ENCODE measurements at regions not wholly inside any gene's neighbourhood (a gene's known extent, or its start where the extent isn't known, plus 50 kb on each side); places are given as distances from the start of the nearest gene placed in this dataset.

GRCh38 chr9:25284365-25284764 lies 393.9 kb downstream of the TUSC1 start:
- TF ChIP-seq GATA1 (IDR thresholded peaks at IDR 0.05; ENCODE audit: low read depth, low read length) (no peak), POLR2A (IDR thresholded peaks at IDR 0.05; ENCODE audit: low read length) (no peak)
- DNase-seq, result no peak

DNA sequence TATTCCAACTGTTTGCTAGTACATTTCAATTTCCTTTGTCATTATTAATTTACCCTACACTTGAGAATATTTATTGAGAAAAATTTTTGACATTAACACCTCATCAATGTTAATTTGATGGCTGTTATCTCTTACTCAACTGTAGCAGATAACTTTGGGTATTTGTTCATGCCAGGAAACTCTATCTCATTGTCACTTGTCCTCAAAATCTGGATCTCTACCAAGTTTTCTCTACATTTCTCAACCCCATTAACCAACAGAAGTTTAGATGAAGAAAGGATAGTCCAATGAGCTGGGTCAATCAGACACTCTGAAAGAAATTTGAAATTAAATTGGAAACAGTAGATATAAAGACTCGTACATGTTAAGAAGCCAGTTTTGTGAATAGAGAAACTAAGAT lies 395.3 kb downstream of the TUSC1 start:
- DNase-seq, result no peak

GRCh38 chr9:25261445-25261844 lies 416.8 kb downstream of the TUSC1 start:
- no peak for DNase-seq
- TF ChIP-seq GATA1 (IDR thresholded peaks at IDR 0.05; ENCODE audit: low read depth, low read length), result no peak
- no peak for TF ChIP-seq POLR2A (IDR thresholded peaks at IDR 0.05; ENCODE audit: low read length)

More for the DNA sequence above, 395.3 kb downstream of the TUSC1 start:
- TF ChIP-seq POLR2A (IDR thresholded peaks at IDR 0.05; ENCODE audit: low read length), result no peak
- no peak for TF ChIP-seq GATA1 (IDR thresholded peaks at IDR 0.05; ENCODE audit: low read depth, low read length)

DNA sequence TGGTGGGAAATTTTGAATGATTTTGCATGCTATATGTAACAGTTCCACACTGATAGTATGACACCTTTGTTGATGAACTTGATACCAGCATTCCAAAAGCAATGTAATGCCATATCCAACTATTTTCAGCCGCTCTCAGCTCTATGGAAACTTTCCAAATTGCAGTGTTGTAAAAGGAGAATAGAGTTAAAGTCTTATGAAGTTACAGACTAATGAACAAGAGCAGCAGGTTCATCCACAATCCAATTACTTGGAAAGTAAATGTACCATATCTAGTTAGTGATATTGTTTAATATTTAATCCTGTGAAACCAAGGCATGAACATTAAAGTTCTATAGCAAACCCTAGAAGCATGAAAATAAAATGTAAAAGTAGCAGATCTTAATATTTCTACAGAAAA lies 418.2 kb downstream of the TUSC1 start:
- TF ChIP-seq POLR2A (IDR thresholded peaks at IDR 0.05; ENCODE audit: low read length) (no peak), GATA1 (IDR thresholded peaks at IDR 0.05; ENCODE audit: low read depth, low read length) (no peak)
- no peak for DNase-seq

GRCh38 chr9:25255216-25255615 lies 423.0 kb downstream of the TUSC1 start:
- TF ChIP-seq GATA1 (IDR thresholded peaks at IDR 0.05; ENCODE audit: low read depth, low read length) (no peak), POLR2A (IDR thresholded peaks at IDR 0.05; ENCODE audit: low read length) (no peak)
- no peak for DNase-seq

DNA sequence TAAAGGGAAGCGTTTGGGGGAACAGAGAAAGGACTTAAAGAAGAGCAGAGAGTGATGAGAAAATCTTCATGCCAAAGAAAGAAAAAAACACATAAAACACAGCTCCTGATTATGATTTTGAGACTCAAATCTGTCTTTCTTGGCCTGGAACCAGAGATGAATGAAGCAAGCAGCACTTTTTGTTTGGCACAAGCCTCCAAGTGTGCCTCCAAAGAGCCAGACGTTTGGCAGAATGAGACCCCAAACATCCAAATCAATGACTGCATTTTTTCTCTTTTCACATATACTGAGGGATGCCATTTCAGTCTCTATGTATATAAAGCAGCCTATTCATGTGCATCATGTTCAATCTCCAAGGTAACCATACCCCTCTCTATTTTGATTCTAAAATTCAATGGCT lies 424.2 kb downstream of the TUSC1 start:
- TF ChIP-seq GATA1 (IDR thresholded peaks at IDR 0.05; ENCODE audit: low read depth, low read length), result no peak
- no peak for TF ChIP-seq POLR2A (IDR thresholded peaks at IDR 0.05; ENCODE audit: low read length)
- no peak for DNase-seq

GRCh38 chr9:25241421-25241820 lies 436.8 kb downstream of the TUSC1 start:
- no peak for DNase-seq
- TF ChIP-seq GATA1 (IDR thresholded peaks at IDR 0.05; ENCODE audit: low read depth, low read length) (no peak), POLR2A (IDR thresholded peaks at IDR 0.05; ENCODE audit: low read length) (no peak)

GRCh38 chr9:25226901-25227686 lies 451.1 kb downstream of the TUSC1 start:
- no peak for DNase-seq

DNA sequence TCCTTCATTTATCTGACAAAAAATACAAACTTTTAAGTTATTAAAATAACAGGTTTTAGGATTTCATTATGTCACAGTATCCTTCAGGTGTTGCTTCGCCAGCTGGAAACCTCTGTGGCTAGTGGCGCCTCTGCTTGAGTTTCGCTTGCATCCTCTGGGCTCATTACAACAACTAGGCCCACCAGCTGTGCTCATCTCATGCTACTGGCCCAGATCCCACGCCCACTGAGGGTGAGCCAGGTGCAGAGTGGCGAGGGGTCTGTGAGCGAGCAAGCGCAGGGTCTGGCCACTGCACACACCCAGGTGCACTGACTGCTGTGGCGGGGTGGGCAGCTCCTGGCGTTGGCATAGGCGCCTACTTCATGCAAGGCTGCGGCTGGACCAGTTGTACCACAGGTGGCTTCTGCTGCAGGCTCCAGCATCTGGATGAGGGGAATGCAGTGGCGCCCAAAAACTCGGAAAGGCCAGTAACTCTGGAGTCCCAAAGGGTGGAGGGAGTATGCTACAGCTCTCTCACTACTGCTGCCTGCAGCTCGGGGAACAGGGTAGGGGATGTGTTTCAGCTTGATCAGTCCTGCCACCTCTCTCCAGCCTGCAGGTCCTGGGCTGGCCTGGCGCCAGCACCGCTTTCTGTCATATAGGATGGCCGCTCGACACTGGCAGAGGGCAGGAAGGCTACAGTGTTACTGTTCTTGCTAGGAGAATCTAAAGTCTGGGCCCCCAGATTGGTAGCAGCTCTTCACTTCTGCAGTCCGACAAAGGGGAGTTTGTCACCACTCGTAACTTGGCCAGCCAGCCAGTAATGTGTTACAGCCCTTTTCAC lies 452.1 kb downstream of the TUSC1 start:
- no peak for DNase-seq

More at GRCh38 chr9:25226901-25227686, 451.1 kb downstream of the TUSC1 start:
- TF ChIP-seq GATA1 (IDR thresholded peaks at IDR 0.05; ENCODE audit: low read depth, low read length) (no peak), POLR2A (IDR thresholded peaks at IDR 0.05; ENCODE audit: low read length) (no peak)

GRCh38 chr9:25224996-25225395 lies 453.2 kb downstream of the TUSC1 start:
- no peak for DNase-seq
- TF ChIP-seq POLR2A (IDR thresholded peaks at IDR 0.05; ENCODE audit: low read length) (no peak), GATA1 (IDR thresholded peaks at IDR 0.05; ENCODE audit: low read depth, low read length) (no peak)

More for the DNA sequence above, 452.1 kb downstream of the TUSC1 start:
- no peak for TF ChIP-seq GATA1 (IDR thresholded peaks at IDR 0.05; ENCODE audit: low read depth, low read length)
- TF ChIP-seq POLR2A (IDR thresholded peaks at IDR 0.05; ENCODE audit: low read length), result no peak

GRCh38 chr9:25224309-25224708 lies 453.9 kb downstream of the TUSC1 start:
- DNase-seq, result no peak
- TF ChIP-seq POLR2A (IDR thresholded peaks at IDR 0.05; ENCODE audit: low read length), result no peak
- no peak for TF ChIP-seq GATA1 (IDR thresholded peaks at IDR 0.05; ENCODE audit: low read depth, low read length)

DNA sequence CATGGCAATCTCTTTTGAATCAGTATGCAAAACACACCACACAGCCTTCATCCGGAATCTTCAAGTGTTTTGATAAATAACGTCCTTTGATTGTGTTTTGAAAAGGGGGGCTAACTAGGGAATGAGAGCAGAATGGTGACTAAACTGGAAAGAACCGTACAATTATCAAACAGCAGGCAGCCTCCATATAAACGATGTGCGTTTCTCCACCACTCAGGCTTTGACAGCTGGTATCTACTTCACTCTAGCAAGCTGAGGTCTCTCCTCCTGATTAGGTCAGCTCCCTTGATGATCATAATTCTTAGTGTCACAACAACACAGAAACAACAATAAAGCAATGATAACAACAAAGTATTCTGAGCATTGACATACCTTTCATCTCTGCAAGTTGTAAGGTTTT lies 465.9 kb downstream of the TUSC1 start:
- no peak for DNase-seq
- TF ChIP-seq POLR2A (IDR thresholded peaks at IDR 0.05; ENCODE audit: low read length), result no peak

DNA sequence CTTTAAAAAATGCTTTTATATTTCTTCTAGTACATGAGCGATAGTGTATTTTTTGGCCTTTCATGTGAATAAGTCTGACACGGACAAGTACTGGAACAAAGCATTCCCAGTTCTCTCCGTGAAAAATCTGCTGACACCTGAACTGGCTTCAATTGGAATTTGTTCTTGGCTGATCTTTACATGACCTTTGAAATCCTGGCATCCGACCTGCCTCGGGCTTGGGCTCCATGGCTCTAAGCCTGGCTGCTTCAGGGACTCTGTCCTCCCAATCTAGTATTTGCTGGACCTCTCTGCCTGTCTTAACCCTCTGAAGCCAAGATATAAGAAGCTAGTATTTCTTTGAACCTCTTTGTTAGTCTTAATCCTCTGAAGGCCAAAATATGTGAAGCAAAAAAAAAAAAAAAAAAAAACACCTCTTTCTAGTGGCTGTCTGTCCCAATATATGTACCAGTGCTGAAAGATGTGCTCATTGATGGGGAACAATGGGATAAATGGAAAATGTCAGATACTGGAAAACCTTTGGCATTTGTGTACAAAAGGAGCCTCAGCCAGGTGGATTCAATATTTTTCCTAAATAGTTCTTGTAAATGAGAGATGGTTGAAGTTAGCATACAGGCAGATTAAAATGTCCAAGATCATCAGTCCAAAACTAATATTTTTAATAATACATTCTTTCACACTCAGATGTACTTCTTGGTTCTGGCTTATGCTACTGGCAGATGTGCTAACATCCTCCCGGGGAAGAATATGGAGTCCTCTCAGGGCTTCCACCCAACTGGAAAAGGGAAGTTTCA lies 470.6 kb downstream of the TUSC1 start:
- DNase-seq, result no peak
- no peak for TF ChIP-seq GATA1 (IDR thresholded peaks at IDR 0.05; ENCODE audit: low read depth, low read length)
- no peak for TF ChIP-seq POLR2A (IDR thresholded peaks at IDR 0.05; ENCODE audit: low read length)

DNA sequence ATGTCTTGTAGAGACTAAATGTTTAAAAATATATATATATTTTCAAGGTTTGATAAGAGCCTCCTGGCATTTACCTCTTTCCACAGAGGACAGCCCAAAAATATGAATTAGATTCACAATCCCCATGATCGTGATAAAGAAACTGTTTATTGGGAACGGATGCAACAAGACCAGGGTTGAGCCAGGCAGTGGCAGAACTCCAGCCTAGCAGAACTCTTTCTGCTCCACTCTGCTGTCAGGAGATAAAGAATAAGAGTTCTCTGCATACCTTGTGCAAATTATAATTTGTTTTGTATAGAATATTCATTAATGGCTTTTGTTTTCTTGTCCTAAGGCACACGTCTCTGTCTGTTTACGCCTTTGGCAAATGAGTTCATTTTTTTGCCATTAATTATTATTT lies 472.2 kb downstream of the TUSC1 start:
- no peak for DNase-seq
- no peak for TF ChIP-seq POLR2A (IDR thresholded peaks at IDR 0.05; ENCODE audit: low read length)
- TF ChIP-seq GATA1 (IDR thresholded peaks at IDR 0.05; ENCODE audit: low read depth, low read length), result no peak
